ENCODE measurements at regions not wholly inside any gene's neighbourhood (a gene's known extent, or its start where the extent isn't known, plus 50 kb on each side); places are given as distances from the start of the nearest gene placed in this dataset.

- no peak for TF ChIP-seq TCF7L2 (IDR thresholded peaks at IDR 0.05; ENCODE audit: borderline replicate concordance, extremely low read depth, insufficient read depth, insufficient read length)
Measured at GRCh38 chr14:48526307-48526706, 850.9 kb upstream of the MDGA2 start (continued).

- Histone ChIP-seq H3K79me2 (ENCODE audit: insufficient read depth, low read length) (no peaks in the 10 kb centered on the region), H3K4me3 (replicated peaks in 1 of 2; ENCODE audit: low read depth in 1 of 2, low read length in 2 of 2) (no peak overlapping the region), H3K4me2 (ENCODE audit: low read length) (no peak overlapping the region), H4K20me1 (ENCODE audit: insufficient read depth) (no peaks in the 10 kb centered on the region), H3K4me1 (ENCODE audit: control insufficient read depth in 1 of 2, insufficient read depth in 2 of 2, low read length in 2 of 2) (no peaks in the 10 kb centered on the region), H3K27me3 (ENCODE audit: insufficient read depth, low read length) (no peaks in the 10 kb centered on the region), H2AFZ (ENCODE audit: low read depth, low read length, poor library complexity, severe bottlenecking) (no peak overlapping the region), H3K36me3 (ENCODE audit: control insufficient read depth in 1 of 2, insufficient read depth in 2 of 2, low read length in 2 of 2) (no peaks in the 10 kb centered on the region), H3K27ac (ENCODE audit: low read depth, low read length) (no peak overlapping the region), H3K9ac (ENCODE audit: low read length) (no peak overlapping the region), H3K9me2 (ENCODE audit: insufficient read depth) (no peaks in the 10 kb centered on the region), H3K9me3 (ENCODE audit: control insufficient read depth in 1 of 2, insufficient read depth in 1 of 2, low read depth in 1 of 2, low read length in 2 of 2) (no peaks in the 10 kb centered on the region)
- no peak for TF ChIP-seq ELF1 (IDR thresholded peaks at IDR 0.05; ENCODE audit: borderline replicate concordance, low read depth)
- TF ChIP-seq CTCF (IDR thresholded peaks at IDR 0.05 in 2 of 3, conservative IDR thresholded peaks at IDR 0.05 in 1 of 3; ENCODE audit: borderline replicate concordance in 1 of 3, insufficient read depth in 1 of 3, low read depth in 2 of 3, low read length in 2 of 3) = no peak
- TF ChIP-seq ZBTB33 (IDR thresholded peaks at IDR 0.05; ENCODE audit: extremely low read depth, insufficient replicate concordance, low read length) = no peak
- no peak for TF ChIP-seq JUND (IDR thresholded peaks at IDR 0.05)
- TF ChIP-seq REST (IDR thresholded peaks at IDR 0.05; ENCODE audit: low read depth) = no peak
- no peak for TF ChIP-seq FOSL1 (IDR thresholded peaks at IDR 0.05; ENCODE audit: low read depth)
- no peak for TF ChIP-seq YY1 (IDR thresholded peaks at IDR 0.05; ENCODE audit: extremely low read depth, insufficient replicate concordance, low read depth, low read length)
- no peak for TF ChIP-seq EZH2 (IDR thresholded peaks at IDR 0.05)
- no peak for TF ChIP-seq POLR2AphosphoS5 (IDR thresholded peaks at IDR 0.05; ENCODE audit: low read depth, low read length)
- TF ChIP-seq SIN3A (IDR thresholded peaks at IDR 0.05; ENCODE audit: low read depth) = no peak
- TF ChIP-seq SP1 (IDR thresholded peaks at IDR 0.05; ENCODE audit: low read depth) = no peak
- no peak for TF ChIP-seq EGR1 (IDR thresholded peaks at IDR 0.05; ENCODE audit: low read depth)
- no peak for TF ChIP-seq CBX3 (IDR thresholded peaks at IDR 0.05; ENCODE audit: low read depth)
- no peak for TF ChIP-seq RAD21 (IDR thresholded peaks at IDR 0.05; ENCODE audit: low read depth)
- no peak for TF ChIP-seq ZFX (IDR thresholded peaks at IDR 0.05)
- no peak for TF ChIP-seq TCF7L2 (IDR thresholded peaks at IDR 0.05; ENCODE audit: borderline replicate concordance, extremely low read depth, insufficient read depth, insufficient read length)
- no peak for TF ChIP-seq ATF3 (IDR thresholded peaks at IDR 0.05)
- no TSS peak for BruUV-seq (replicated peaks)
- ChIA-PET POLR2A (no interaction called here), RAD21 (ENCODE audit: low non-redundant PET in 1 of 2, low total read pairs in 2 of 2, uncharacterized antibody in 2 of 2, unreplicated experiment in 2 of 2) (no interaction called here), CTCF (no interaction called here)
- intact Hi-C loops (cut with micrococcal nuclease) = no loop called here
- no peak for ATAC-seq
- no peak for DNase-seq (ENCODE audit: low read depth, low spot score)
Measured at GRCh38 chr14:48504921-48505320, 829.5 kb upstream of the MDGA2 start.
